T-helper 2 cell treated with Interferon-gamma antibody and Interleukin-4, amounts not matched to agents 5 μg/mL and 100 μg/mL, for 36 hours (primary cell): ENCODE measurements at regions not wholly inside any gene's neighbourhood (a gene's known extent, or its start where the extent isn't known, plus 50 kb on each side); places are given as distances from the start of the nearest gene placed in this dataset.
"Not testable (repeated sequence)": the region's sequence is repeated elsewhere in the genome, so short reads cannot be mapped to it uniquely, and the experiment has no call there.

Experiments
- DNase-seq: peaks from one replicate; pipeline ENCODE4 v3.0.0; 2021; ENCODE audit warnings: low spot score
- H3K27ac Mint-ChIP-seq: one replicate; pipeline ENCODE4 v1.8.0; 2021; ENCODE audit warnings: mild to moderate bottlenecking, mixed read lengths
- H3K27me3 Mint-ChIP-seq: one replicate; pipeline ENCODE4 v1.8.0; 2021; ENCODE audit warnings: low read depth, mixed read lengths
- H3K36me3 Mint-ChIP-seq: one replicate; pipeline ENCODE4 v1.8.0; 2021; ENCODE audit warnings: low read depth, mixed read lengths
- H3K4me1 Mint-ChIP-seq: one replicate; pipeline ENCODE4 v1.8.0; 2021; ENCODE audit warnings: low read depth, mixed read lengths
- H3K4me3 Mint-ChIP-seq: one replicate; pipeline ENCODE4 v1.8.0; 2022; ENCODE audit warnings: mild to moderate bottlenecking, moderate library complexity, mixed read lengths
- H3K9me3 Mint-ChIP-seq: one replicate; pipeline ENCODE4 v1.8.0; 2021; ENCODE audit warnings: mixed read lengths

GRCh38 chr1:206333316-206333715, 130.0 kb downstream of the SRGAP2 start:
- not testable (repeated sequence) for H3K4me3 Mint-ChIP-seq, H3K36me3 Mint-ChIP-seq, H3K27ac Mint-ChIP-seq, H3K4me1 Mint-ChIP-seq, H3K27me3 Mint-ChIP-seq, DNase-seq, H3K9me3 Mint-ChIP-seq

GRCh38 chr1:206333897-206334296, 130.6 kb downstream of the SRGAP2 start:
- not testable (repeated sequence) for H3K9me3 Mint-ChIP-seq, DNase-seq, H3K4me3 Mint-ChIP-seq, H3K27ac Mint-ChIP-seq, H3K36me3 Mint-ChIP-seq, H3K27me3 Mint-ChIP-seq, H3K4me1 Mint-ChIP-seq

- not testable (repeated sequence) for H3K4me3 Mint-ChIP-seq, H3K27me3 Mint-ChIP-seq, DNase-seq, H3K27ac Mint-ChIP-seq, H3K4me1 Mint-ChIP-seq, H3K9me3 Mint-ChIP-seq, H3K36me3 Mint-ChIP-seq
These were observed 131.1 kb downstream of the SRGAP2 start for GRCh38 chr1:206334481-206334880.

- H3K36me3 Mint-ChIP-seq, H3K4me3 Mint-ChIP-seq, H3K27me3 Mint-ChIP-seq, DNase-seq, H3K4me1 Mint-ChIP-seq, H3K27ac Mint-ChIP-seq, H3K9me3 Mint-ChIP-seq: not testable (repeated sequence)
These were observed 131.8 kb downstream of the SRGAP2 start for GRCh38 chr1:206335162-206335561.

- H3K4me3 Mint-ChIP-seq, H3K4me1 Mint-ChIP-seq, H3K27me3 Mint-ChIP-seq, DNase-seq, H3K27ac Mint-ChIP-seq, H3K9me3 Mint-ChIP-seq, H3K36me3 Mint-ChIP-seq: not testable (repeated sequence)
These were observed 132.8 kb downstream of the SRGAP2 start for GRCh38 chr1:206335875-206336846.

- not testable (repeated sequence) for DNase-seq, H3K27ac Mint-ChIP-seq, H3K36me3 Mint-ChIP-seq, H3K4me3 Mint-ChIP-seq, H3K4me1 Mint-ChIP-seq, H3K27me3 Mint-ChIP-seq, H3K9me3 Mint-ChIP-seq
These were observed 133.3 kb upstream of the IKBKE start for GRCh38 chr1:206337024-206337423.

GRCh38 chr1:206350493-206351275, 119.6 kb upstream of the IKBKE start:
- H3K27me3 Mint-ChIP-seq, H3K9me3 Mint-ChIP-seq, DNase-seq, H3K4me1 Mint-ChIP-seq, H3K27ac Mint-ChIP-seq, H3K36me3 Mint-ChIP-seq, H3K4me3 Mint-ChIP-seq: not testable (repeated sequence)

GRCh38 chr1:206351276-206352052, 118.8 kb upstream of the IKBKE start:
- H3K27me3 Mint-ChIP-seq, DNase-seq, H3K4me1 Mint-ChIP-seq, H3K4me3 Mint-ChIP-seq, H3K9me3 Mint-ChIP-seq, H3K27ac Mint-ChIP-seq, H3K36me3 Mint-ChIP-seq: not testable (repeated sequence)

- not testable (repeated sequence) for H3K4me1 Mint-ChIP-seq, H3K27ac Mint-ChIP-seq, H3K36me3 Mint-ChIP-seq, H3K4me3 Mint-ChIP-seq, H3K9me3 Mint-ChIP-seq, H3K27me3 Mint-ChIP-seq
- DNase-seq = peak; percentile 62
These were observed 114.0 kb upstream of the IKBKE start for GRCh38 chr1:206356310-206356709.

- peak overlapping the region; percentile 54 for H3K27ac Mint-ChIP-seq
- not testable (repeated sequence) for H3K9me3 Mint-ChIP-seq, H3K4me3 Mint-ChIP-seq, H3K4me1 Mint-ChIP-seq, H3K36me3 Mint-ChIP-seq, H3K27me3 Mint-ChIP-seq
- DNase-seq = peak; percentile 65
These were observed 112.3 kb upstream of the IKBKE start for GRCh38 chr1:206357962-206358361.

GRCh38 chr1:206358771-206359170, 111.5 kb upstream of the IKBKE start:
- not testable (repeated sequence) for H3K4me1 Mint-ChIP-seq, H3K9me3 Mint-ChIP-seq, H3K36me3 Mint-ChIP-seq

GRCh38 chr1:206359377-206359776, 110.9 kb upstream of the IKBKE start:
- not testable (repeated sequence) for H3K4me1 Mint-ChIP-seq, H3K27me3 Mint-ChIP-seq, H3K9me3 Mint-ChIP-seq, DNase-seq, H3K27ac Mint-ChIP-seq, H3K36me3 Mint-ChIP-seq, H3K4me3 Mint-ChIP-seq

More at GRCh38 chr1:206358771-206359170, 111.5 kb upstream of the IKBKE start:
- DNase-seq, H3K4me3 Mint-ChIP-seq, H3K27ac Mint-ChIP-seq, H3K27me3 Mint-ChIP-seq: not testable (repeated sequence)

- H3K27ac Mint-ChIP-seq, DNase-seq, H3K4me3 Mint-ChIP-seq, H3K27me3 Mint-ChIP-seq, H3K4me1 Mint-ChIP-seq, H3K9me3 Mint-ChIP-seq, H3K36me3 Mint-ChIP-seq: not testable (repeated sequence)
These were observed 108.2 kb upstream of the IKBKE start for GRCh38 chr1:206361978-206362543.

- not testable (repeated sequence) for H3K27me3 Mint-ChIP-seq, H3K36me3 Mint-ChIP-seq, DNase-seq, H3K4me3 Mint-ChIP-seq, H3K9me3 Mint-ChIP-seq, H3K27ac Mint-ChIP-seq, H3K4me1 Mint-ChIP-seq
These were observed 107.3 kb upstream of the IKBKE start for GRCh38 chr1:206362994-206363393.
